B cell (primary cell): ENCODE measurements at regions not wholly inside any gene's neighbourhood (a gene's known extent, or its start where the extent isn't known, plus 50 kb on each side); places are given as distances from the start of the nearest gene placed in this dataset.
A peak's percentile ranks its signal among the peaks of the same experiment; 100 is the strongest.

ENCODE experiments used
- ATAC-seq: fragments of 200-7000 bp; cut with Tn5 transposase; one replicate; pipeline ENCODE4 v1.10.0; 2021; ENCODE audit warnings: low read depth, mild to moderate bottlenecking, moderate number of reproducible peaks, moderate library complexity
- CTCF ChIA-PET: fragments of 350-600 bp; sonication (Branson Sonifier 250); formaldehyde crosslinking; loops from one replicate; lab custom pipeline; 2021; ENCODE audit warnings: antibody characterized with exemption, inconsistent platforms; lab: Charles Lee
- POLR2A ChIA-PET: fragments of 350-600 bp; sonication (Branson Sonifier 250); formaldehyde crosslinking; loops from one replicate; lab custom pipeline; 2021; ENCODE audit warnings: antibody characterized with exemption; lab: Charles Lee
- DNase-seq: peaks from one replicate; pipeline ENCODE4 v3.0.0; 2013
- H2AFZ ChIP-seq: 2 replicates; pipeline ENCODE4 v1.6.1; 2012; ENCODE audit warnings: mild to moderate bottlenecking, low read depth, low read length; ENCODE audit not compliant: insufficient read depth, poor library complexity, severe bottlenecking
- H3K27ac ChIP-seq, 2 donors: 1 replicate in 1 of 2; 2 replicates in 1 of 2; pipeline ENCODE4 v1.5.1; 2012 to 2013; ENCODE audit warnings: low read length in 2 of 2, mild to moderate bottlenecking in 2 of 2, moderate library complexity in 1 of 2
- H3K27me3 ChIP-seq, 4 experiments: fragments of 200-600 bp in 1 of 4; sonication (generic) in 1 of 4; replicated peaks in 1 of 4; 1 replicate in 2 of 4; 2 replicates in 2 of 4; pipeline versions ENCODE4 v1.6.1 to v1.7.0; 2013 to 2016; ENCODE audit warnings: low read length in 3 of 4, mild to moderate bottlenecking in 2 of 4, mixed read lengths in 1 of 4, moderate library complexity in 1 of 4; ENCODE audit not compliant: insufficient read depth in 4 of 4, control insufficient read depth in 3 of 4; ENCODE audit errors: control extremely low read depth in 1 of 4
- H3K36me3 ChIP-seq, 2 experiments: replicated peaks in 1 of 2; 1 replicate in 1 of 2; 2 replicates in 1 of 2; pipeline versions ENCODE4 v1.6.1 to v1.7.1; 2013; ENCODE audit warnings: low read length in 1 of 2; ENCODE audit not compliant: insufficient read depth in 2 of 2, control insufficient read depth in 1 of 2; ENCODE audit errors: control extremely low read depth in 1 of 2, extremely low read depth in 1 of 2
- H3K4me1 ChIP-seq, 2 donors: fragments of 200-600 bp in 1 of 2; sonication (generic) in 1 of 2; 1 replicate in 1 of 2; 2 replicates in 1 of 2; pipeline versions ENCODE4 v1.5.1 to v1.6.1; 2013 to 2017; ENCODE audit warnings: low read length in 2 of 2; ENCODE audit not compliant: control insufficient read depth in 2 of 2, insufficient read depth in 2 of 2
- H3K4me2 ChIP-seq: replicated peaks from 2 replicates; pipeline ENCODE3; 2012; ENCODE audit warnings: mild to moderate bottlenecking, low read depth, low read length; ENCODE audit not compliant: poor library complexity, severe bottlenecking
- H3K4me3 ChIP-seq, 5 experiments: fragments of 200-600 bp in 1 of 5; sonication (generic) in 1 of 5; 1 replicate in 3 of 5; 2 replicates in 2 of 5; pipeline versions ENCODE4 v1.5.1 to v1.7.0; 2011 to 2016; ENCODE audit warnings: low read length in 4 of 5, mild to moderate bottlenecking in 4 of 5, low read depth in 2 of 5, control low read depth in 1 of 5, moderate library complexity in 1 of 5; ENCODE audit not compliant: insufficient read depth in 1 of 5; ENCODE audit errors: control extremely low read depth in 1 of 5, extremely low read depth in 1 of 5
- H3K79me2 ChIP-seq: fragments of 200-600 bp; sonication (generic); one replicate; pipeline ENCODE4 v1.6.0; 2016; ENCODE audit warnings: low read length; ENCODE audit not compliant: control insufficient read depth, insufficient read depth
- H3K9ac ChIP-seq: fragments of 200-600 bp; sonication (generic); 2 replicates; pipeline ENCODE4 v1.6.1; 2017; ENCODE audit warnings: mild to moderate bottlenecking, low read length, moderate library complexity
- H3K9me3 ChIP-seq, 3 donors: one replicate each; pipeline versions ENCODE4 v1.6.1 to v1.7.1; 2013; ENCODE audit warnings: low read length in 2 of 3; ENCODE audit not compliant: control insufficient read depth in 2 of 3, insufficient read depth in 1 of 3; ENCODE audit errors: control extremely low read depth in 1 of 3
- H4K20me1 ChIP-seq: 2 replicates; pipeline ENCODE4 v1.6.0; 2012; ENCODE audit warnings: mild to moderate bottlenecking, low read length; ENCODE audit not compliant: insufficient read depth, control insufficient read depth, poor library complexity, severe bottlenecking
- H3K27ac Mint-ChIP-seq: one replicate; pipeline ENCODE4 v1.8.0; 2021; ENCODE audit warnings: mixed read lengths
- H3K27me3 Mint-ChIP-seq: one replicate; pipeline ENCODE4 v1.8.0; 2021; ENCODE audit warnings: mixed read lengths
- H3K4me1 Mint-ChIP-seq: one replicate; pipeline ENCODE4 v1.8.0; 2021; ENCODE audit warnings: mixed read lengths
- H3K4me3 Mint-ChIP-seq: one replicate; pipeline ENCODE4 v1.8.0; 2021; ENCODE audit warnings: mixed read lengths
- H3K9me3 Mint-ChIP-seq: one replicate; pipeline ENCODE4 v1.8.0; 2022; ENCODE audit warnings: mixed read lengths; ENCODE audit not compliant: insufficient read depth
- CTCF ChIP-seq: fragments of 200-600 bp; IDR thresholded peaks from one replicate; pipeline ENCODE4 v1.8.0; 2022; ENCODE audit warnings: antibody characterized with exemption, mild to moderate bottlenecking
- EZH2 ChIP-seq: IDR thresholded peaks from 2 replicates; pipeline ENCODE4 v1.6.1; 2012; ENCODE audit warnings: borderline replicate concordance, low read depth, mild to moderate bottlenecking, moderate library complexity, low read length; ENCODE audit not compliant: insufficient read depth, poor library complexity, severe bottlenecking
- WGBS: methylation state at CpG from one replicate; pipeline ENCODE4 v1.1.5; 2013; ENCODE audit warnings: missing lambda C conversion rate; ENCODE audit not compliant: insufficient coverage; 5-methylcytosine and 5-hydroxymethylcytosine counted together
- intact Hi-C: fragments of 100-400 bp; cut with micrococcal nuclease; formaldehyde crosslinking; loops from one replicate; pipeline ENCODE4 v1.10.0; 2022

- peak; percentile 51 for ATAC-seq
- peak; percentile 56 for DNase-seq
- Mint-ChIP-seq H3K9me3 (no peaks in the 10 kb centered on the region), H3K27me3 (peaks cover 33% of the 10 kb centered on the region), H3K27ac (no peak overlapping the region), H3K4me3 (no peak overlapping the region), H3K4me1 (peaks cover 31% of the 10 kb centered on the region)
- TF ChIP-seq CTCF: peak; percentile 73
- TF ChIP-seq EZH2: no peak
- Histone ChIP-seq H3K9ac (no peak overlapping the region), H2AFZ (no peak overlapping the region), H3K27me3 (peaks cover 0 to 31% (median 15%) of the 10 kb centered on the region in 4 experiments), H3K36me3 (no peaks in the 10 kb centered on the region), H3K27ac (no peak overlapping the region), H3K79me2 (no peaks in the 10 kb centered on the region), H3K9me3 (no peaks in the 10 kb centered on the region), H3K4me1 (peaks cover 25 to 28% of the 10 kb centered on the region in 2 donors), H4K20me1 (no peaks in the 10 kb centered on the region), H3K4me3 (no peak overlapping the region), H3K4me2 (no peak overlapping the region)
- ChIA-PET POLR2A (no interaction called here), CTCF (interaction anchor here (0.6 to 2.4 kb wide), 31 partner anchors 9 to 684 kb away, joined by 3 to 26 read pairs (median 5); partner anchors contain the start of gene SMAD6)
- intact Hi-C loops: loop anchor here (1.0 to 5.0 kb wide), 2 partner anchors 83 to 155 kb away; partner anchors contain the start of gene SMAD6
- 61% methylated on average over 15 of the region's 17 CpGs for WGBS
These were observed 53.5 kb upstream of the LCTL start for GRCh38 chr15:66619152-66619903.

- no peaks in the 10 kb centered on the region for H3K9me3 Mint-ChIP-seq
- no peak overlapping the region for H3K27ac Mint-ChIP-seq
- H3K4me3 ChIP-seq: no peak overlapping the region
- H3K4me3 Mint-ChIP-seq: no peak overlapping the region
- no peak overlapping the region for H3K9ac ChIP-seq
- intact Hi-C loops: loop anchor here (1.0 kb wide), 1 partner anchor 32 kb away; no protein-coding TSS in a partner anchor
- peaks cover 23% of the 10 kb centered on the region for H3K4me1 Mint-ChIP-seq
- H3K4me2 ChIP-seq: no peak overlapping the region
- H4K20me1 ChIP-seq: no peaks in the 10 kb centered on the region
- H2AFZ ChIP-seq: no peak overlapping the region
- no peak overlapping the region for H3K27ac ChIP-seq
- H3K27me3 ChIP-seq: peaks cover 0 to 31% (median 15%) of the 10 kb centered on the region in 4 experiments
- no peaks in the 10 kb centered on the region for H3K36me3 ChIP-seq
- no peaks in the 10 kb centered on the region for H3K9me3 ChIP-seq
- no peaks in the 10 kb centered on the region for H3K79me2 ChIP-seq
- TF ChIP-seq CTCF (no peak), EZH2 (no peak)
- POLR2A ChIA-PET: no interaction called here
- peaks cover 34% of the 10 kb centered on the region for H3K27me3 Mint-ChIP-seq
- CTCF ChIA-PET: interaction anchor here (2.4 kb wide), 1 partner anchor 232 kb away, joined by 26 read pairs; no protein-coding TSS in a partner anchor
- peaks cover 15 to 18% of the 10 kb centered on the region in 2 donors for H3K4me1 ChIP-seq
- ATAC-seq (no peak), DNase-seq (no peak)
- 91% methylated on average over 3 of the region's 3 CpGs for WGBS
These were observed 54.5 kb upstream of the LCTL start for GRCh38 chr15:66620341-66620740.
